AG09319 (cell line): ENCODE measurements at regions not wholly inside any gene's neighbourhood (a gene's known extent, or its start where the extent isn't known, plus 50 kb on each side); places are given as distances from the start of the nearest gene placed in this dataset.

Experiments
- DNase-seq: peaks from one replicate; pipeline ENCODE4 v3.0.0-alpha.2; 2010; ENCODE audit warnings: low read depth; ENCODE audit errors: extremely low read depth
- TF ChIP-seq, protein P1 (sequence below): IDR thresholded peaks from 2 replicates; pipeline ENCODE4 v1.5.1; 2011; ENCODE audit warnings: low read depth, mild to moderate bottlenecking, inconsistent platforms, low read length, moderate library complexity

DNA sequence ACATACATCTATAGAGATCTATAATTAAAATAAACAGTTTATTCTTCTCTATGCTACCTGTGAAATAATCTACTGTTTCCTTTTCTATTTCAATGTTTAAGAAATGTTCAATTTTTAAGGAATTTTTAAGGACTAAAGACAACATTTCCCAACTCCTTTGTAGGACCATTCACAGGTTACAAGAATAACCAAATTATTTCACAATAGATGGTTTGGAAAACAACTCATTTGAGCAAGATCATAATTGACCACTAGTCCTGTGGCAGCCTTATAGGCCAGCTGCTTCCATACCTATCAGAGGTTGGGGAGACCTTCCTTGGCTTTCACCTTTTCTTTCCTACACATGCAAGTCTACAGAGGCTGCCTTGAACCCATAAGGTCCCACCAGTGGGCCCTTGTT, 193.7 kb downstream of the TTC39B start:
- DNase-seq = no peak
- TF ChIP-seq, protein P1, sequence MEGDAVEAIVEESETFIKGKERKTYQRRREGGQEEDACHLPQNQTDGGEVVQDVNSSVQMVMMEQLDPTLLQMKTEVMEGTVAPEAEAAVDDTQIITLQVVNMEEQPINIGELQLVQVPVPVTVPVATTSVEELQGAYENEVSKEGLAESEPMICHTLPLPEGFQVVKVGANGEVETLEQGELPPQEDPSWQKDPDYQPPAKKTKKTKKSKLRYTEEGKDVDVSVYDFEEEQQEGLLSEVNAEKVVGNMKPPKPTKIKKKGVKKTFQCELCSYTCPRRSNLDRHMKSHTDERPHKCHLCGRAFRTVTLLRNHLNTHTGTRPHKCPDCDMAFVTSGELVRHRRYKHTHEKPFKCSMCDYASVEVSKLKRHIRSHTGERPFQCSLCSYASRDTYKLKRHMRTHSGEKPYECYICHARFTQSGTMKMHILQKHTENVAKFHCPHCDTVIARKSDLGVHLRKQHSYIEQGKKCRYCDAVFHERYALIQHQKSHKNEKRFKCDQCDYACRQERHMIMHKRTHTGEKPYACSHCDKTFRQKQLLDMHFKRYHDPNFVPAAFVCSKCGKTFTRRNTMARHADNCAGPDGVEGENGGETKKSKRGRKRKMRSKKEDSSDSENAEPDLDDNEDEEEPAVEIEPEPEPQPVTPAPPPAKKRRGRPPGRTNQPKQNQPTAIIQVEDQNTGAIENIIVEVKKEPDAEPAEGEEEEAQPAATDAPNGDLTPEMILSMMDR = no peak

DNA sequence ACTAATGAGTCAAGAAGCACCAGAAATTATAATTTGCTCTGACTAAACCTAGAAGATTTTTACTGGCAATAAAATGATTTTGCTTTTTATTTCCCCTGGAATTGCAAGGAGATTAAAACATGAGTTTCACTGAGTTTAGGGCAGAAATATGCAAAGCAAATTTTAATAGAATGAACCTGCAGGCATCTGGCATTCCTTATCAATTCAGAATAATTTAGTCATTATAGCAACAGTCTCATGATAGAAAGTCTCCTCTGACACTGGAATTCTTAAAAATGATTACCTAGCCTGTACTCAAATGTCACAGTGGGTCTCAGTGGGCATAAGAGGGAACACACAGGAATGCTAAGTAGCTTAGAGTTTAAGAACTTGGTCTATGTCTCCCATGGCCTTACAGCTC, 195.9 kb downstream of the TTC39B start:
- TF ChIP-seq, protein P1 = no peak
- DNase-seq = no peak

DNA sequence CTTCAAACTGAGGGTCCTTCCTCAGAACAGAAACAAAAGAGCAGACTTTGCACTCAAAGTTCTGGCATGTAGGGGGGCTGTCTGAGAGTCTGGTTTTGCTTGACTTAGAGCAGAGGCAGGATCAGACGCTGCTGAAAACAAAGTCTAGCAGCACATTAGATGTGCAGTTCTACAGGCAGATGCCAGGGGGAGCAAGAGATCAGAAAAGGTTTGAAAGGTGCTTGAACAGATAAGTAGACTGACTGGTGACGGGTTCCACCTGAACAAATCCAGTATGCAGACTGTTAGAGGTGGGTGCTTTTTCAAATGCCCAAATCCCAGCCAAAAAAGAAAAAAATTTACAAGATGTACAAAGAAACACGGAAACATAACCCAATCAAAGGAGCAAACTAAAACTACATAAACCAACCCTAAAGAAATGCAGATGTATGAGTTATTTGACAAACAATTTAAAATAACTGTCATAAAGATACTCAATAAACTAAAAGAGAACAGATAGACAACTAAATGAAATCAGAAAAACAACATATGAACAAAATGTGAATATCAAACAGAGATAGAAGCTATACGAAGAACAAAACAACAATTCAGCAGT, 194.7 kb upstream of the FREM1 start:
- TF ChIP-seq, protein P1 = peak; percentile 91
- DNase-seq = no peak

DNA sequence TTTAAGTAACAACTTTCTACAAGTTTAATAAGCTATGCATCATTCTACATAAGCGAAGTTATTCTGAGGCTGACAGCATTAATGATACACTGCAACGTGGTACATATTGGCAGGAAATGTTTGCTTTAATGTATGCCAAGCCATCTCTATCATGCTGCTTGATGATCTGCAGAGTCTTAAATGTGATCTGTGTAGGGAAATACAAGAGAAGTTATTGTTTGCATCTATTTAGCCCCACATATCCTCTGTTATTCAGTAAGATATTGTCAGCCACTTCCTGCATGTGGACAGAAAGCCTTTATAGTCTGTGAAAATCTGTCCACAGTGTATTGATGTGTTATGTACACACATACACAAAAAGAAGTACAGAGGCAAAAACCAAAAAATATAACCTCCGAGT, 193.1 kb upstream of the FREM1 start:
- TF ChIP-seq, protein P1 = no peak
- DNase-seq = no peak

DNA sequence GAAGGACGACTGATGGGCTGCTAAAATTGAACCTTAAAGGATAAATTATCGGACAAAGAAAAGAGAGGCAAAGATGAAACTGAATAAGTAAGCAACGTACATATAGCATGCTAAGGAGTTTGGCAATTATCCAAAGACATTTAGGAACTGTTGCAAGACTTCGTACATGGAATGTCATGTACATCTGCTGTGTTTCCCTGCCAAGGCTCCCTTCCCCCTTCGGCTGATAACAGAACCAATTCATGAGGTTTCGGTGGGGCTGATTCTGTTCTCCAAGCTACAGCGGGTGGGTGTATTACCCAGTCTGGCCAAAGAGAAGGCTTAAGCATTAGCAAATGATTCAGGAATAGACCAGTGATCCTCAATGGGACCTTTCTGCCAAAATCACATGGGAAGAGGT, 190.9 kb upstream of the FREM1 start:
- DNase-seq = no peak
- TF ChIP-seq, protein P1 = no peak

DNA sequence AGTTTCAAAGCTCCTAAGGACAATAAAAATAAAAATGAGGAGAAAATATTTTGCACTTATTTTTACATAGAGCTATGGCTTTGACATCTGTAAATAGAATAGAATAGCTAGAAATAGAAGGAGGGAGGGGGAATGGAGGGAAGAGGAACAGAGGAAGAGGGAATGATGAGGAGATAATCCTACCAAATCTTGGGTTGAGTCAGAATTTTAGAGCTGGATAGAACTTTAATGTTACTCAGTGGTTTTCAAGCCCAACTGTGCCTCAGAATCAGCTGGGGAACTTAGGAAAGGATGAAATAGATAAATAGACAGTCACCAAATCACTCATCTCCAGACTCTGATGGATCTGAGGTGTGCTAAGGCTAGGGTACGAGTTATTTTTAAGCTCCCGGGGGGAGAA, 190.3 kb upstream of the FREM1 start:
- no peak for DNase-seq
- TF ChIP-seq, protein P1 = no peak

DNA sequence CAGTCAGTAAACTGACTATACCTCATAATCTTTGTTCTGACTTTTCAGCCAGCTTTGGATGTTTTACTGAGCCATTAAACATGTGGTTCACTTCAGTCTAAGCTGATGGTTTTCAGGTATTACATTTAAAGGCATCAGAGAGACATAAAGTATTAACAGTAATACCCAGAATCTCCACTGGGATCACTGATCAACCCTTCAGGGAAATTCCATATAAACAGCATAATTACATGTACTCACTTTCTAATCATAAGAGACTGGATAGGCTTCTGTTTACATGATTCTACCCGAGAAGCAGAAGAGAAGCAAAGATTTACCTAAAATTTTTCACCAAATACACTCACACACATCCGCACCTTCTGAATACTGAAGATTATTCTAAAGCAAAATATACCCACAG, 186.7 kb upstream of the FREM1 start:
- TF ChIP-seq, protein P1 = no peak
- no peak for DNase-seq
